ENCODE measurements at regions not wholly inside any gene's neighbourhood (a gene's known extent, or its start where the extent isn't known, plus 50 kb on each side); places are given as distances from the start of the nearest gene placed in this dataset.

DNA sequence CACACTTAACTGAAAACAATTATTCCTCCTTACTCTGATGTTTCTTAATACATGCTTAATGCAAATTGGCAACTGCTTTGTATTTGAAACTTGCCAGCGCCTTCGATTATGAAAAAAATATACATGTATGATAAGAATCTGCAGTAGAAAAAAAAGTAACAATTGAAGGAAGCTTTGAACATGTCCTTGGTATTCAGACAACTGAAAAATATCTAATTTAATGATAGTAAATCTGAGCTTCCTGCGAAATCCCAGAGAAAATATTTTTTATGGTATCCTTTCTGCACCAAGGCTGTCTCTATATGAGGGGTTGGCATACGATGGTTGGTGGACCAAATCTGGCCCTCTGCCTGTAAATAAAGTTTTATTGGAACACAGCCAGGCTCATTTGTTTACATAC is 186.2 kb downstream of the HDGFL1 start:
- WGBS, 2 donors: 54 to 58% methylated on average over 4 of the region's 4 CpGs
- DNase-seq (ENCODE audit: low spot score in 2 of 2): no peak
- no peak for TF ChIP-seq POLR2A (IDR thresholded peaks at IDR 0.05)
- TF ChIP-seq, protein P1, sequence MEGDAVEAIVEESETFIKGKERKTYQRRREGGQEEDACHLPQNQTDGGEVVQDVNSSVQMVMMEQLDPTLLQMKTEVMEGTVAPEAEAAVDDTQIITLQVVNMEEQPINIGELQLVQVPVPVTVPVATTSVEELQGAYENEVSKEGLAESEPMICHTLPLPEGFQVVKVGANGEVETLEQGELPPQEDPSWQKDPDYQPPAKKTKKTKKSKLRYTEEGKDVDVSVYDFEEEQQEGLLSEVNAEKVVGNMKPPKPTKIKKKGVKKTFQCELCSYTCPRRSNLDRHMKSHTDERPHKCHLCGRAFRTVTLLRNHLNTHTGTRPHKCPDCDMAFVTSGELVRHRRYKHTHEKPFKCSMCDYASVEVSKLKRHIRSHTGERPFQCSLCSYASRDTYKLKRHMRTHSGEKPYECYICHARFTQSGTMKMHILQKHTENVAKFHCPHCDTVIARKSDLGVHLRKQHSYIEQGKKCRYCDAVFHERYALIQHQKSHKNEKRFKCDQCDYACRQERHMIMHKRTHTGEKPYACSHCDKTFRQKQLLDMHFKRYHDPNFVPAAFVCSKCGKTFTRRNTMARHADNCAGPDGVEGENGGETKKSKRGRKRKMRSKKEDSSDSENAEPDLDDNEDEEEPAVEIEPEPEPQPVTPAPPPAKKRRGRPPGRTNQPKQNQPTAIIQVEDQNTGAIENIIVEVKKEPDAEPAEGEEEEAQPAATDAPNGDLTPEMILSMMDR (IDR thresholded peaks at IDR 0.05): no peak
- no peak overlapping the region for H3K4me3 ChIP-seq (ENCODE audit: low read depth, poor library complexity, severe bottlenecking)
- intact Hi-C loops (cut with DNase I; ENCODE audit: low total_unique reads): no loop called here

DNA sequence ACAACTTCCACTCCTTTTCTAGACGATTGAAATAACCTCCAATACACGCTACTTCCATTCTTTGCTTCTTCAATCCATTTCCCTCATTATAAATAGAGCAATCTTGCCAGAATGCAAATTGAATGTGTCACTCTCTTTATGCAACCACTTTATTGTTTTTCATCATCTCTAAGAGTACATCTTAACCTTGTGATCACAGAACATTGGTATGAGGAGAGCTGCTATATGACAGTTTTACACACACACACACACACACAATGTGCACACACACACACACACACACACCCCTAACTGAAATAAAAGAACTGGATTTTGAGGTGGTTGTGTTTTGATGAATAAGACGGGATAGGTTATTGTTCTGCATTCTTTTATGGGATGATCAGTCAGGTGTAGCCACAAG is 187.0 kb downstream of the HDGFL1 start:
- 56 to 69% methylated on average over 3 of the region's 3 CpGs for WGBS, 2 donors

DNA sequence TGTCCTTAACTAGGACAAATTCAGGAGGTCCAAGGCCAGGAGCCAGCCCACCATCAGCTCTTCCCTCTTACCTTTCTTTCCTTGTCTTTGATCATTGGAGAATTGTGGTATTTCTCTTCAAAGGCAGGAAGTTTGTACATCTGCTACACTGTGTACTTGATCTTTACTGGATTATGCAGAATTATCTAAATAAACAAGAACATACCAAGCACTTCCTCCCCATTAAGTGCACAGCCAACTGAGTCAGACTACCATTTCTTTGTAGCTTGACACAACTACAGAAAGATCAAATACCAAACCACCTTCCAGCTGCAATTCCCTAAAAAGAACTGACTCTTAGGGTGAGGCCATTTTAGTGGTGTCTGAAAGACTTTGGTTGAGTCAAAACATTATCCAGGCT is 195.1 kb downstream of the HDGFL1 start:
- no peak for DNase-seq (ENCODE audit: low spot score in 2 of 2)
- intact Hi-C loops (cut with DNase I; ENCODE audit: low total_unique reads): no loop called here
- no peak overlapping the region for H3K4me3 ChIP-seq (ENCODE audit: low read depth, poor library complexity, severe bottlenecking)
- TF ChIP-seq POLR2A (IDR thresholded peaks at IDR 0.05): no peak
- TF ChIP-seq, protein P1 (IDR thresholded peaks at IDR 0.05): no peak

More for the DNA sequence above, 187.0 kb downstream of the HDGFL1 start:
- no peak for DNase-seq (ENCODE audit: low spot score in 2 of 2)
- intact Hi-C loops (cut with DNase I; ENCODE audit: low total_unique reads): no loop called here
- no peak for TF ChIP-seq POLR2A (IDR thresholded peaks at IDR 0.05)
- TF ChIP-seq, protein P1 (IDR thresholded peaks at IDR 0.05): no peak
- H3K4me3 ChIP-seq (ENCODE audit: low read depth, poor library complexity, severe bottlenecking): no peak overlapping the region

DNA sequence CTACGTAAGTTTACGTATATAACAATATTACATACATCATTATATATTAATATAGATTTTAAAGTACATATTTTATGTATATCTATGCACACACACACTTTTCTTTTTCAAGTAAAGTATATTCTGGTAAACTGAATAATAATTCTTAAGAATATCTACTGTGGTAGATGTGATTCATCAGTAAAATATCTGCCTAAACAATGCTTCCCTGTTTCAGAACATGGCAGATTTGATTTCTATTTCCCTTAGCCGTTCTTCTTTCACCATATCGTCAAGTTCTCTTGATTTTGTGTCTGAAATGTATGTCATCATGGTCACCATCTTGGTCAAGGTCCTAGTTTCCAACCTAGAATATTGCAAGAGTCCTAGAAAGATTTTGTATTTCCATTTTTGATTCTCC is 195.6 kb downstream of the HDGFL1 start:
- DNase-seq (ENCODE audit: low spot score in 2 of 2): no peak
- intact Hi-C loops (cut with DNase I; ENCODE audit: low total_unique reads): no loop called here
- 89 to 93% methylated on average over 4 of the region's 4 CpGs for WGBS, 2 donors
- TF ChIP-seq POLR2A (IDR thresholded peaks at IDR 0.05): no peak
- TF ChIP-seq, protein P1 (IDR thresholded peaks at IDR 0.05): no peak
- H3K4me3 ChIP-seq (ENCODE audit: low read depth, poor library complexity, severe bottlenecking): no peak overlapping the region

DNA sequence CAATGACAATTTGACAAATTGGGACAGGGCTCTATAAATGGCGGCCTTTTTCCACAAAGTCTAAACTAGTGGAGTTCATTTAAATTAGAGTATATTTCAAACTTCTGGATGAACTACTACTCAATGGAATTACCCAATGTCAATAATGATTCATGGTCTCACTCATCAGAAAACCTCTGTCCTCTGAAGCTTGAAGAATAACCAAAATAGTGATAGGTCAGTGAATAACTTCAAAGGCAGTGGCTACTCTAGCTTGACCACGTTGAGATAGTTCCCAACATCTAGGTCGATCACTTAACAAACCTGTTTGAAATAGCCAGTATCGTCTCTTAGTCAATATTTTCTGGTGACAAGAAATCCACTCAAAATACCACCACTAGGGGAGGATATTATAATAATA is 197.6 kb downstream of the HDGFL1 start:
- TF ChIP-seq POLR2A (IDR thresholded peaks at IDR 0.05): no peak
- TF ChIP-seq, protein P1 (IDR thresholded peaks at IDR 0.05): no peak

DNA sequence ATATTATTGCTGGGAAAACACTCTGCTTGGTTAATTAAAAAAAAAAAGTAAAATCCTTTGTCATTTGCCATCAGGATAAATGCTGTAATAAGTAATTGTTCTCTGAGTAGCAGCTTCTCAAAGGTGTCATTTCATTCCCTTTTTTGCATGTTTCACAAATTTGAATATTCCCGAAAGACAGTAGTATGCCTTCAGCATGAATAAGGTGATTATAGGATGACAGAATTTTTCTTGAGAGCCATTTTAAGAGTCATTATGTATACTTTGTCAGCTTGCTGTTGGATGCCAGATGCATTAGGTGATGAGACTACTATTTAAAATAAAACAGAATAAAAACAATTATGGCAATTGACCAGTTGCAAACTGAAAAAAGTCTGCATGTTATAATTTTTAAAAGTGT is 200.7 kb downstream of the HDGFL1 start:
- WGBS, 2 donors: 93 to 100% methylated on average over 1 of the region's 1 CpG
- TF ChIP-seq POLR2A (IDR thresholded peaks at IDR 0.05): no peak
- TF ChIP-seq, protein P1 (IDR thresholded peaks at IDR 0.05): no peak
- no peak overlapping the region for H3K4me3 ChIP-seq (ENCODE audit: low read depth, poor library complexity, severe bottlenecking)
- DNase-seq (ENCODE audit: low spot score in 2 of 2): no peak
- intact Hi-C loops (cut with DNase I; ENCODE audit: low total_unique reads): no loop called here

More for the DNA sequence above, 197.6 kb downstream of the HDGFL1 start:
- intact Hi-C loops (cut with DNase I; ENCODE audit: low total_unique reads): no loop called here
- H3K4me3 ChIP-seq (ENCODE audit: low read depth, poor library complexity, severe bottlenecking): no peak overlapping the region
- no peak for DNase-seq (ENCODE audit: low spot score in 2 of 2)
- 90 to 92% methylated on average over 4 of the region's 4 CpGs for WGBS, 2 donors
